OCI-LY3 (cell line): ENCODE measurements at regions not wholly inside any gene's neighbourhood (a gene's known extent, or its start where the extent isn't known, plus 50 kb on each side); places are given as distances from the start of the nearest gene placed in this dataset.

ENCODE experiments used
- H2AFZ ChIP-seq: fragments of 200-600, 300-600 bp; shearing (Covaris generic); 2 replicates; pipeline ENCODE4 v1.6.0; 2014; ENCODE audit warnings: antibody characterized with exemption, low read depth, low read length
- H3K27ac ChIP-seq: fragments of 200-600, 300-600 bp; sonication (generic); 2 replicates; pipeline ENCODE4 v1.5.1; 2014; ENCODE audit warnings: mild to moderate bottlenecking, low read length, moderate library complexity, mixed read lengths
- H3K27me3 ChIP-seq: fragments of 200-600, 300-600 bp; sonication (generic); 2 replicates; pipeline ENCODE4 v1.6.1; 2014; ENCODE audit warnings: low read depth, low read length, mixed read lengths
- H3K36me3 ChIP-seq: fragments of 200-600, 300-600 bp; sonication (generic); replicated peaks from 2 replicates; pipeline ENCODE3; 2014; ENCODE audit warnings: low read depth, low read length, mixed read lengths
- H3K4me1 ChIP-seq: fragments of 300-600, 200-600 bp; sonication (generic); 2 replicates; pipeline ENCODE4 v1.6.1; 2014; ENCODE audit warnings: low read length, mixed read lengths
- H3K4me2 ChIP-seq: fragments of 200-600, 300-600 bp; sonication (generic); 2 replicates; pipeline ENCODE4 v1.6.1; 2014; ENCODE audit warnings: low read length, mixed read lengths
- H3K4me3 ChIP-seq: fragments of 300-600, 200-600 bp; sonication (generic); 2 replicates; pipeline ENCODE4 v1.5.1; 2014; ENCODE audit warnings: antibody characterized with exemption, mild to moderate bottlenecking, low read length, moderate library complexity
- H3K79me2 ChIP-seq: fragments of 300-600, 200-600 bp; shearing (Covaris generic); 2 replicates; pipeline ENCODE4 v1.6.1; 2014; ENCODE audit warnings: mild to moderate bottlenecking, low read length, mixed read lengths
- H3K9ac ChIP-seq: fragments of 300-600, 200-600 bp; shearing (Covaris generic); 2 replicates; pipeline ENCODE4 v1.6.0; 2014; ENCODE audit warnings: mild to moderate bottlenecking, low read length, moderate library complexity
- H3K9me3 ChIP-seq: fragments of 200-600, 300-600 bp; shearing (Covaris generic); 2 replicates; pipeline ENCODE4 v1.6.1; 2014; ENCODE audit warnings: low read length, mixed read lengths; ENCODE audit not compliant: insufficient read depth
- H4K20me1 ChIP-seq: fragments of 200-600, 300-600 bp; sonication (generic); 2 replicates; pipeline ENCODE4 v1.6.1; 2016; ENCODE audit warnings: low read length, mixed read lengths; ENCODE audit not compliant: insufficient read depth
- EZH2phosphoT487 ChIP-seq: fragments of 200-600 bp; shearing (Covaris generic); IDR thresholded peaks from 2 replicates; pipeline ENCODE4 v1.6.1; 2018; ENCODE audit warnings: antibody characterized with exemption, mixed run types, low read depth
- TF ChIP-seq, protein P1 (sequence below): fragments of 200-600, 300-600 bp; sonication (generic); IDR thresholded peaks from 2 replicates; pipeline ENCODE4 v1.5.1; 2014; ENCODE audit warnings: antibody characterized with exemption, low read length, low read depth

DNA sequence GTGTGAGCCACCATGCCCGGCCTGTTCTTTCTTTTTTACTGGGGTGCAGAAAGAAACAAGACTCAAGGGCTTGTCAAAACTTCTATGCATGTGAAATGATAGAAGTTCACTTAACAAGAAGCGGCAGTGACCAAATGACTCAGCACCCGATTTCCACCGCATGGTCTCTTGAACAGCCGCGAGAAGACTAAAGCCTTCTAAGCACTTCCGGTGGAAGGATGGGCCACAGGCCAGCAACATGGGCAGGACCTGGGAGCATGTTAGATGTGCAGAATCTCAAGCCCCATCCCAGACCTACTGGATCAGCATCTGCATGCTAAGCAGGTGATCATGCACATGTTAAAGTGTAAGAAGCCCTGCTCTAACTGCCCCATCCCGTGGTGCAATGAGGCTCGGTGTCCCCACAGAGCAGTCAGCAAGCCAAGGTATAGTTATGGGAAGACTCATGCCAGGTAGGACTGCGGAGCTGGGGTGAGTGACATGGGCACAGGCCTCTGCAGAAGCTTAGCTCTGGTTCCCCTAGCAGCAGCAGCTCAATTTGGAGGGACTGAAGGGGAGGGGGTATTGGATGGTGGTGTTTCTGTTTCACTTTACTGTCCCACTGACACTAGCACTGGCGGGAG lies 88.5 kb upstream of the HNF1B start:
- H3K9me3 ChIP-seq: no peaks in the 10 kb centered on the region
- peak overlapping the region; percentile 67 for H3K4me3 ChIP-seq
- H3K27me3 ChIP-seq: no peaks in the 10 kb centered on the region
- H4K20me1 ChIP-seq: no peaks in the 10 kb centered on the region
- no peaks in the 10 kb centered on the region for H3K79me2 ChIP-seq
- peaks cover 46% of the 10 kb centered on the region for H3K4me1 ChIP-seq
- peak overlapping the region; percentile 61 for H3K27ac ChIP-seq
- peak overlapping the region; percentile 27; the same call in 1 of the 2 replicates for H3K9ac ChIP-seq
- no peak for TF ChIP-seq EZH2phosphoT487
- TF ChIP-seq, protein P1, sequence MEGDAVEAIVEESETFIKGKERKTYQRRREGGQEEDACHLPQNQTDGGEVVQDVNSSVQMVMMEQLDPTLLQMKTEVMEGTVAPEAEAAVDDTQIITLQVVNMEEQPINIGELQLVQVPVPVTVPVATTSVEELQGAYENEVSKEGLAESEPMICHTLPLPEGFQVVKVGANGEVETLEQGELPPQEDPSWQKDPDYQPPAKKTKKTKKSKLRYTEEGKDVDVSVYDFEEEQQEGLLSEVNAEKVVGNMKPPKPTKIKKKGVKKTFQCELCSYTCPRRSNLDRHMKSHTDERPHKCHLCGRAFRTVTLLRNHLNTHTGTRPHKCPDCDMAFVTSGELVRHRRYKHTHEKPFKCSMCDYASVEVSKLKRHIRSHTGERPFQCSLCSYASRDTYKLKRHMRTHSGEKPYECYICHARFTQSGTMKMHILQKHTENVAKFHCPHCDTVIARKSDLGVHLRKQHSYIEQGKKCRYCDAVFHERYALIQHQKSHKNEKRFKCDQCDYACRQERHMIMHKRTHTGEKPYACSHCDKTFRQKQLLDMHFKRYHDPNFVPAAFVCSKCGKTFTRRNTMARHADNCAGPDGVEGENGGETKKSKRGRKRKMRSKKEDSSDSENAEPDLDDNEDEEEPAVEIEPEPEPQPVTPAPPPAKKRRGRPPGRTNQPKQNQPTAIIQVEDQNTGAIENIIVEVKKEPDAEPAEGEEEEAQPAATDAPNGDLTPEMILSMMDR: no peak
- H3K36me3 ChIP-seq: no peaks in the 10 kb centered on the region
- peak overlapping the region; percentile 83 for H3K4me2 ChIP-seq
- H2AFZ ChIP-seq: peak overlapping the region; percentile 93

DNA sequence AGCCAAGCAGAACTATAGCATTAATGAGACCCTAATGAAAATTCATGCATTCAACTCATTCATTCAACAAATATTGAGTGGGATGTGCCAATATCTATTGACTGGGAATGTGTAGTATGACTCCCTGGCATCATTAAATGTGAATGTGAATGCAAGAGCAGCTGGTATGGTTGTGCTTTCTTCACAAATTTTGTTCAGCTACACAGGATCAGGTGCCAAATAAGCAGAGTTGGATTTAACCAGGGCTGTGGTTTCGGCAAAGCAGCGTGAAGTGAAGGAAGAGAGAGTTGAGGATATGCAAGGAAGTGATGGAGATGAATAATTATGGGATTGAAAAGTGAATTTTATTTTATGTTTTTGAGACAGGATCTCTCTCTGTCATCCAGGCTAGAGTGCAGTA lies 87.1 kb upstream of the HNF1B start:
- no peaks in the 10 kb centered on the region for H3K36me3 ChIP-seq
- H3K9ac ChIP-seq: no peak overlapping the region
- peak overlapping the region; percentile 61 for H3K27ac ChIP-seq
- no peaks in the 10 kb centered on the region for H4K20me1 ChIP-seq
- H3K4me2 ChIP-seq: peak overlapping the region; percentile 83
- H3K27me3 ChIP-seq: no peaks in the 10 kb centered on the region
- TF ChIP-seq, protein P1: no peak
- TF ChIP-seq EZH2phosphoT487: no peak
- H3K4me3 ChIP-seq: 0 out of 2 replicates have a peak overlapping the region, but pooled peaks have one; percentile 20
- H3K79me2 ChIP-seq: no peaks in the 10 kb centered on the region
- H2AFZ ChIP-seq: no peak overlapping the region
- peaks cover 57% of the 10 kb centered on the region for H3K4me1 ChIP-seq
- H3K9me3 ChIP-seq: no peaks in the 10 kb centered on the region

DNA sequence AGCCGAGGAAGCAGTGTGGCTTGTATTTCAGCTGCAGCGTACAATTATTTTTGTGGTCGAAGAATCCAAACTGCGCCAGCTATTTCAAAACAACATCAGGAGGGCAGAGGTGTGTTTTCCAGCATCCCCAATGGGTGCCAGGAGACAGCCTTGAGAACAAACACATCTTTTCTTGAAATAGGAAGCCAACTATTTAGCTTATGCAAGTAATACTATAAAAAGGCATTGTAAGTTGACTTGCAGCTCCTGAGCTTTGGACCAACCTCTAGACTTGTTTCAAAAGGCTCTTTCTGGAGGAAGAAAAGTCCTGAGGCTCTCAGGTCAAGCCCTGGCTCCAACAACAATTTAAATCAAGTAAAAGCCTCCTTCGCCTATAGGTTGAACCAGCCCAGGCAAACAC lies 86.6 kb upstream of the HNF1B start:
- Histone ChIP-seq H3K79me2 (no peaks in the 10 kb centered on the region), H3K27ac (no peak overlapping the region), H3K4me3 (no peak overlapping the region), H4K20me1 (no peaks in the 10 kb centered on the region), H3K9ac (no peak overlapping the region), H2AFZ (no peak overlapping the region), H3K4me1 (peaks cover 62% of the 10 kb centered on the region), H3K9me3 (no peaks in the 10 kb centered on the region), H3K4me2 (no peak overlapping the region), H3K27me3 (no peaks in the 10 kb centered on the region), H3K36me3 (no peaks in the 10 kb centered on the region)
- no peak for TF ChIP-seq EZH2phosphoT487

DNA sequence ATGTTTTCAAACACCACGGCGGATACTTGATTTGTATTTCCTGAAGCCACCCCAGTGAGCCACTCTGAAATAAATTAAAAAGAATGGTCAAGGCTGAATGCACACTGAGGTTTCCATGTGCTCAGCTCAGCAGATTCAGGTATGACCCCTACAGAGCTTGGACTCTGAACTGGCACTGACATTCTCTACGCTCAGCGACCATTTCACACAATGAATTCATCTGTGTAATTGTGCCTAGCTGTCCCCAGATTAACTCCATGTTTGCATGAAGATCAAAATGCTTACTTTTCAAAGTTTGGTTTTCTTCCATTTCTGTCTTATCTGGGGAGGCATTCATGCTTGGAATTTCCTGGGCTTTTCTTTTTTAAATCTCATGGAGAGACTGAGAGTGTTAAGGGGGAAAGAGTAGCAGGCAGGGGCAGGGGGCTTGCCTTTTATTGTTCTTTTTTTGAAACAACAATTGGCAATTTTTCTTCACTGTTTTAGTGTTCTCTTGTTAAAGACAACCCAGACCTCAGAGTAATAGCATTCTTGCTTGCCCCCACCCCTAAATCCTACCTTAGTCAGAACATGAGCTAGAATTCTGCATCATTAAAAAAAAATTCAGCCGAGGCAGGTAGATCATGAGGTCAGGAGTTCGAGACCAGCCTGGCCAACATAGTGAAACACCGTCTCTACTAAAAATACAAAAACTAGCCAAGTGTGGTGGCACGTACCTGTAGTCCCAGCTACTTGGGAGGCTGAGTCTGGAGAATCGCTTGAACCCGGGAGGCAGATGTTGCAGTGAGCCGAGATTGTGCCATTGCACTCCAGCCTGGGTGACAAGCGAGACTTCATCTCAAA lies 85.5 kb upstream of the HNF1B start:
- Histone ChIP-seq H3K36me3 (no peaks in the 10 kb centered on the region), H3K27ac (peak overlapping the region; percentile 63), H3K79me2 (no peaks in the 10 kb centered on the region), H2AFZ (0 out of 2 replicates have a peak overlapping the region, but pooled peaks have one; percentile 84), H3K9me3 (no peaks in the 10 kb centered on the region), H3K4me3 (peak overlapping the region; percentile 34), H4K20me1 (no peaks in the 10 kb centered on the region), H3K4me1 (peaks cover 74% of the 10 kb centered on the region), H3K27me3 (no peaks in the 10 kb centered on the region), H3K4me2 (peak overlapping the region; percentile 58), H3K9ac (peak overlapping the region; percentile 31; the same call in 1 of the 2 replicates)
- TF ChIP-seq EZH2phosphoT487: no peak
- TF ChIP-seq, protein P1: no peak
